GM12878 (cell line): ENCODE measurements at regions not wholly inside any gene's neighbourhood (a gene's known extent, or its start where the extent isn't known, plus 50 kb on each side); places are given as distances from the start of the nearest gene placed in this dataset.

Experiments
- CTCF ChIP-seq, 3 experiments: IDR thresholded peaks in 2 of 3; conservative IDR thresholded peaks in 1 of 3; 2 replicates each; pipeline ENCODE4 v1.5.1; 2011; ENCODE audit warnings: low read depth in 3 of 3, low read length in 3 of 3, mild to moderate bottlenecking in 3 of 3, control low read depth in 2 of 3, moderate library complexity in 2 of 3, inconsistent platforms in 1 of 3, mixed read lengths in 1 of 3; ENCODE audit not compliant: control insufficient read depth in 2 of 3, insufficient read depth in 1 of 3; ENCODE audit errors: extremely low read depth in 1 of 3
- RCOR1 ChIP-seq: conservative IDR thresholded peaks from 2 replicates; pipeline ENCODE4 v1.6.1; 2012; ENCODE audit warnings: low read depth, low read length, improper control_type of control experiment
- SIN3A ChIP-seq: IDR thresholded peaks from 2 replicates; pipeline ENCODE4 v1.6.1; 2012; ENCODE audit warnings: low read depth, low read length, improper control_type of control experiment
- SRF ChIP-seq, 2 experiments: IDR thresholded peaks; 2 replicates each; pipeline ENCODE4 v1.6.1; 2011; ENCODE audit warnings: low read depth in 2 of 2, low read length in 2 of 2, mild to moderate bottlenecking in 1 of 2, moderate library complexity in 1 of 2

GRCh38 chr6:93896081-93896480 is 476.7 kb upstream of the EPHA7 start:
- TF ChIP-seq CTCF (IDR thresholded peaks at IDR 0.05 in 2 of 3, conservative IDR thresholded peaks at IDR 0.05 in 1 of 3; ENCODE audit: control insufficient read depth in 2 of 3, extremely low read depth in 1 of 3, insufficient read depth in 1 of 3, low read depth in 3 of 3, low read length in 3 of 3): no peak
- no peak for TF ChIP-seq SIN3A
- no peak for TF ChIP-seq RCOR1
- no peak for TF ChIP-seq SRF (IDR thresholded peaks at IDR 0.05; ENCODE audit: low read depth in 2 of 2, low read length in 2 of 2)
